Smooth muscle cell (in vitro differentiated cells): ENCODE measurements at regions not wholly inside any gene's neighbourhood (a gene's known extent, or its start where the extent isn't known, plus 50 kb on each side); places are given as distances from the start of the nearest gene placed in this dataset.

ENCODE experiments used
- DNase-seq: peaks from one replicate; lab custom pipeline; 2025; ENCODE audit not compliant: unreplicated experiment; lab: John Stamatoyannopoulos, UW
- H2AFZ ChIP-seq: fragments of 200-600 bp; sonication (generic); 2 replicates; pipeline ENCODE4 v1.6.0; 2016; ENCODE audit warnings: antibody characterized with exemption, low read depth, mild to moderate bottlenecking
- H3F3A ChIP-seq: fragments of 200-600 bp; sonication (generic); 2 replicates; pipeline ENCODE4 v1.6.0; 2017; ENCODE audit warnings: antibody characterized with exemption, low read depth
- H3K27ac ChIP-seq: fragments of 200-600 bp; sonication (generic); 2 replicates; pipeline ENCODE4 v1.5.1; 2016; ENCODE audit warnings: low read depth, mild to moderate bottlenecking
- H3K27me3 ChIP-seq: fragments of 200-600 bp; sonication (generic); 2 replicates; pipeline ENCODE4 v1.6.1; 2016; ENCODE audit warnings: low read depth, mild to moderate bottlenecking
- H3K36me3 ChIP-seq: fragments of 200-600 bp; sonication (generic); 2 replicates; pipeline ENCODE4 v1.5.1; 2016; ENCODE audit warnings: low read depth
- H3K4me1 ChIP-seq: fragments of 200-600 bp; sonication (generic); 2 replicates; pipeline ENCODE4 v1.5.1; 2016; ENCODE audit warnings: low read depth
- H3K4me2 ChIP-seq: fragments of 200-600 bp; sonication (generic); 2 replicates; pipeline ENCODE4 v1.6.0; 2016; ENCODE audit warnings: mild to moderate bottlenecking
- H3K4me3 ChIP-seq: fragments of 200-600 bp; sonication (generic); 2 replicates; pipeline ENCODE4 v1.5.1; 2016; ENCODE audit warnings: mild to moderate bottlenecking
- H3K79me2 ChIP-seq: fragments of 200-600 bp; sonication (generic); 2 replicates; pipeline ENCODE4 v1.6.0; 2016; ENCODE audit warnings: low read depth, mild to moderate bottlenecking
- H3K9ac ChIP-seq: fragments of 200-600 bp; sonication (generic); 2 replicates; pipeline ENCODE4 v1.6.0; 2016; ENCODE audit warnings: low read depth
- H3K9me3 ChIP-seq: fragments of 200-600 bp; sonication (generic); replicated peaks from 2 replicates; pipeline ENCODE4 v1.5.1; 2016; ENCODE audit warnings: low read depth
- H4K20me1 ChIP-seq: fragments of 200-600 bp; sonication (generic); 2 replicates; pipeline ENCODE4 v1.6.0; 2016; ENCODE audit warnings: low read depth
- WGBS: methylation state at CpG from one replicate; pipeline ENCODE4 v1.1.7; 2016; ENCODE audit warnings: low lambda C conversion rate; 5-methylcytosine and 5-hydroxymethylcytosine counted together
- TF ChIP-seq, protein P1 (sequence below): fragments of 200-600 bp; sonication (generic); IDR thresholded peaks from 2 replicates; pipeline ENCODE4 v1.5.1; 2017; ENCODE audit warnings: borderline replicate concordance, mild to moderate bottlenecking, antibody characterized with exemption; ENCODE audit not compliant: insufficient read depth, poor library complexity, severe bottlenecking

DNA sequence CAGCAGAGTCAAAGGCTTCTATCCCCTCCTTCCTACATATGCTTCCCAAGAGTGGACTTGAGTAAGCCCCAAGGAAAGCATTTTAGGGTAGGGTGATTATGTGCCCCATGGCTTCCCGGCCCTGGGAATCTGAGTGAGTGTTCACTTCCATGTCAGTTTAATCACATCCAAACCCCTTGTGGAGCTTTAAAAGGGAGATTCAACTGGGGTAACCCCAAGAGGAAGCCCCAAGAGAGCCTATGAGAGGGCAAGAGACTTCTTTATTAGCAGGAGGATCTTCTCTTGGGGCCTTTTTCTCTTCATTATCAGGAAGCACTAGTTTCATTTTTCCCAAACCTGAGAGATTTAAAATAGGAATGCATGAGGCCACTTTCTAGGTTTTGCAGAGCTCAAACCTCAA is 97.0 kb upstream of the IRF2BP2 start:
- Histone ChIP-seq H3K27ac (no peak overlapping the region), H3K9me3 (no peaks in the 10 kb centered on the region), H2AFZ (no peak overlapping the region), H3K27me3 (no peaks in the 10 kb centered on the region), H3K4me1 (no peaks in the 10 kb centered on the region), H3K4me2 (no peak overlapping the region), H3K4me3 (no peak overlapping the region), H3K79me2 (no peaks in the 10 kb centered on the region), H3F3A (peaks cover 13% of the 10 kb centered on the region), H3K36me3 (no peaks in the 10 kb centered on the region), H4K20me1 (no peaks in the 10 kb centered on the region), H3K9ac (no peak overlapping the region)
- TF ChIP-seq, protein P1, sequence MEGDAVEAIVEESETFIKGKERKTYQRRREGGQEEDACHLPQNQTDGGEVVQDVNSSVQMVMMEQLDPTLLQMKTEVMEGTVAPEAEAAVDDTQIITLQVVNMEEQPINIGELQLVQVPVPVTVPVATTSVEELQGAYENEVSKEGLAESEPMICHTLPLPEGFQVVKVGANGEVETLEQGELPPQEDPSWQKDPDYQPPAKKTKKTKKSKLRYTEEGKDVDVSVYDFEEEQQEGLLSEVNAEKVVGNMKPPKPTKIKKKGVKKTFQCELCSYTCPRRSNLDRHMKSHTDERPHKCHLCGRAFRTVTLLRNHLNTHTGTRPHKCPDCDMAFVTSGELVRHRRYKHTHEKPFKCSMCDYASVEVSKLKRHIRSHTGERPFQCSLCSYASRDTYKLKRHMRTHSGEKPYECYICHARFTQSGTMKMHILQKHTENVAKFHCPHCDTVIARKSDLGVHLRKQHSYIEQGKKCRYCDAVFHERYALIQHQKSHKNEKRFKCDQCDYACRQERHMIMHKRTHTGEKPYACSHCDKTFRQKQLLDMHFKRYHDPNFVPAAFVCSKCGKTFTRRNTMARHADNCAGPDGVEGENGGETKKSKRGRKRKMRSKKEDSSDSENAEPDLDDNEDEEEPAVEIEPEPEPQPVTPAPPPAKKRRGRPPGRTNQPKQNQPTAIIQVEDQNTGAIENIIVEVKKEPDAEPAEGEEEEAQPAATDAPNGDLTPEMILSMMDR, result no peak
- DNase-seq, result no peak
- 95% methylated on average over 1 of the region's 1 CpG for WGBS

DNA sequence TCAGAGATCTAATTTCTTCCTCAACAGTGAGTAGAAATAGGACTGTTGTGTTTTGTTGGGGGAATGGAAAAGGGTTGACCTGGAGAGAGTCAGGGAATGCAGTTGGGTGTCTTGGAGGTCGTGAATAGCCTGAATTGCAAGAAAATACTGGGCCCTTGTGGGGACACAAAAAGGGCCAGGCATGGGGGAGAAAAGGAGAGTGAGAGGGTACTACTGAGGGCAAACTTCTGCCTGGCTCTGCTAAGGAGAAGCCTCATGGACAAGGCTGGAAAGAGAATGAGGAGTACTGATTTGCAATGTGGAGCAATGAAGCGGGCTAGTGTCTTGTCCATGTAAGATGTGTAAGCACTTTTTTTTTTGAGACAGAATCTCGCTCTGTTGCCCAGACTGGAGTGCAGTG is 96.2 kb upstream of the IRF2BP2 start:
- no peaks in the 10 kb centered on the region for H3K36me3 ChIP-seq
- peaks cover 8% of the 10 kb centered on the region for H3F3A ChIP-seq
- WGBS, result 85% methylated on average over 3 of the region's 3 CpGs
- no peaks in the 10 kb centered on the region for H3K27me3 ChIP-seq
- H3K4me3 ChIP-seq, result no peak overlapping the region
- H4K20me1 ChIP-seq, result no peaks in the 10 kb centered on the region
- H3K27ac ChIP-seq, result no peak overlapping the region
- TF ChIP-seq, protein P1, result no peak
- no peak overlapping the region for H3K4me2 ChIP-seq
- no peaks in the 10 kb centered on the region for H3K4me1 ChIP-seq
- H3K9me3 ChIP-seq, result no peaks in the 10 kb centered on the region
- no peak overlapping the region for H2AFZ ChIP-seq
- no peaks in the 10 kb centered on the region for H3K79me2 ChIP-seq
- DNase-seq, result no peak
- H3K9ac ChIP-seq, result no peak overlapping the region

DNA sequence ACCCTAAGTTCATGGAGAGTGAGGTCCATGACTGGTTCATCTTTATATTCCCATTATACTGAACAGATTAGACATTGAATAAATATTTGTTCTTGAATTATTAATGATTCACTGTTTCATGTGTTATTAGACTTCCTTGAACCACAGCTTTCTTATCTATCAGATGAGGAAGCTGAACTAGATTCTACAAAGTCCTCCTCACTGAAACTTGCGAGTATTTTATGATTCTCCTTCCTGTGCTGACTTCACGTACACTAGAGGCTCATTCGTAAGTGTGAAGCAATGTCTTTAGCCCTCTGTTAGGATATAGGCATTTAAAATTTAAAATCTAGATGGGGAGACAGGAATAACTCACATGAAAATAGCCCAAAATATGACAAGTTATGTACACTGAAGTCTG is 95.6 kb upstream of the IRF2BP2 start:
- peaks cover 3% of the 10 kb centered on the region for H3K4me1 ChIP-seq
- no peak overlapping the region for H3K4me3 ChIP-seq
- no peak for DNase-seq
- no peaks in the 10 kb centered on the region for H3K27me3 ChIP-seq
- no peak overlapping the region for H3K27ac ChIP-seq
- no peaks in the 10 kb centered on the region for H4K20me1 ChIP-seq
- H2AFZ ChIP-seq, result no peak overlapping the region
- TF ChIP-seq, protein P1, result no peak
- WGBS, result 72% methylated on average over 3 of the region's 3 CpGs
- no peak overlapping the region for H3K9ac ChIP-seq
- no peaks in the 10 kb centered on the region for H3K79me2 ChIP-seq
- no peaks in the 10 kb centered on the region for H3K36me3 ChIP-seq
- no peak overlapping the region for H3K4me2 ChIP-seq
- H3K9me3 ChIP-seq, result no peaks in the 10 kb centered on the region
- H3F3A ChIP-seq, result peaks cover 8% of the 10 kb centered on the region

DNA sequence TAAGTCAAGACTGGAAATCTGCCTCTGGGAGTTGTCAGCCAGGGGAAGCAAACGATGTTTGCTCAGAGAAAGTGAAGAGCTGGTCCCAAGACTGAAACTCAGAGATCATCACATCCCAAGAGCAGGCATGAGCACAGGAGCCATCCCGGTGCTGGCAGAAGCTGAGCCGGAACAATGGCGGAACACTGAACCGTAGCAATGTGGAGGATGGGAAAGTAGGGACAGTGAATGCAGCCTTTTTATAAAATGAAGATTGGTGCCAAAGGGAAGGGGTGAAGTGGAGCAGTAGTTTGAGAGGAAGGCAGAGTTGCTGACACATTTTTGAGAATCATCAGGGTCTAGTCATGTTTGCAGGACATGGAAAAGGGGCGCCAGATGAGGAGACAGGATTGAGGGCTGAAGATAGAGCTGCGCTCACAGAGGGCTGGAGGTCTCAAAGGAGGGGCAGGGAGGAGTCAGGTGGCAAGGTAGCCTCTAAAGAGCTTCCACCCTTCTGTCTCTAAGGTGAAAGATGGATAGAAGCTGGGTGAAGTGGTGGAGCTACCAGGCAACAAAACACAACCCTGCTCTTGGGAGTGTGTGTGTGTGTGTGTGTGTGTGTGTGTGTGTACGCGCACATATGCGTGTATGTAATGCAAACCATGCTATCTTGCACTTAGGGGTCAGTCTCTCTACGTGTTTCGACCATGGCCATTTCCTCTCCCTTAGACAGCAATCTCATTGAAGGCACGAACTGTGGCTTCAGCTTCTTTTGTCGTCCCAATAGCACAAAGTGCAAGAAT is 94.3 kb upstream of the IRF2BP2 start:
- Histone ChIP-seq H3K9me3 (no peaks in the 10 kb centered on the region), H3K9ac (no peak overlapping the region), H3K27ac (no peak overlapping the region), H3F3A (peaks cover 14% of the 10 kb centered on the region), H3K27me3 (no peaks in the 10 kb centered on the region), H4K20me1 (no peaks in the 10 kb centered on the region), H3K79me2 (no peaks in the 10 kb centered on the region), H3K4me3 (no peak overlapping the region), H2AFZ (no peak overlapping the region), H3K4me2 (no peak overlapping the region), H3K36me3 (no peaks in the 10 kb centered on the region), H3K4me1 (peaks cover 5% of the 10 kb centered on the region)
- 96% methylated on average over 14 of the region's 14 CpGs for WGBS
- no peak for DNase-seq
- TF ChIP-seq, protein P1, result no peak
